HepG2 (cell line): ENCODE measurements at regions not wholly inside any gene's neighbourhood (a gene's known extent, or its start where the extent isn't known, plus 50 kb on each side); places are given as distances from the start of the nearest gene placed in this dataset.

ENCODE experiments used
- ATAC-seq: fragments of 200-7000 bp; cut with Tn5 transposase; 3 replicates; pipeline ENCODE4 v1.9.1; 2020; ENCODE audit warnings: mild to moderate bottlenecking, moderate library complexity
- BruUV-seq: library from RNA; stranded (reverse); fragments of 400-500 nt; replicated peaks from 2 replicates; lab custom pipeline; 2021; lab: Mats Ljungman, UMichigan
- CTCF ChIA-PET: fragments of 300-600 bp; formaldehyde crosslinking; extraction: SDS; loops from one replicate; lab custom pipeline; 2021; ENCODE audit warnings: low total read pairs, inconsistent platforms, low intra/inter-chr PET ratio; lab: Yijun Ruan, JAX
- POLR2A ChIA-PET: fragments of 350-600 bp; sonication (Branson Sonifier 250); formaldehyde crosslinking; loops from one replicate; lab custom pipeline; 2020; ENCODE audit warnings: antibody characterized with exemption, inconsistent platforms; lab: Yijun Ruan, JAX
- DNase-seq: peaks from one replicate; pipeline ENCODE4 v3.0.0-alpha.2; 2015; ENCODE audit warnings: low spot score
- FAIRE-seq: peaks from 3 replicates; lab custom pipeline; 2011; peaks lifted over from hg19 to GRCh38; lab: Jason Lieb, UNC
- H2AFZ ChIP-seq: one replicate; pipeline ENCODE4 v1.6.1; 2011; ENCODE audit warnings: low read length, inconsistent platforms
- H3K27ac ChIP-seq: fragments of 300-600 bp; 3 replicates; pipeline ENCODE4 v1.8.0; 2011; ENCODE audit warnings: mixed run types, mild to moderate bottlenecking, mixed read lengths, low read length, inconsistent platforms; ENCODE audit not compliant: insufficient read depth; ENCODE audit errors: extremely low read length
- H3K27me3 ChIP-seq, 2 experiments: fragments of 200-600 bp in 1 of 2; 2 replicates in 1 of 2; 3 replicates in 1 of 2; pipeline versions ENCODE4 v1.6.0 to v1.8.0; 2011; ENCODE audit warnings: low read length in 2 of 2, mild to moderate bottlenecking in 2 of 2, moderate library complexity in 2 of 2, inconsistent platforms in 1 of 2; ENCODE audit not compliant: insufficient read depth in 2 of 2, control insufficient read depth in 1 of 2
- H3K36me3 ChIP-seq, 2 experiments: fragments of 200-600 bp in 1 of 2; replicated peaks in 1 of 2; 2 replicates in 1 of 2; 3 replicates in 1 of 2; pipeline versions ENCODE4 v1.5.1 to v1.8.0; 2011; ENCODE audit warnings: low read length in 2 of 2, inconsistent platforms in 1 of 2; ENCODE audit not compliant: insufficient read depth in 2 of 2, control insufficient read depth in 1 of 2
- H3K4me1 ChIP-seq: 2 replicates; pipeline ENCODE4 v1.5.1; 2012; ENCODE audit warnings: low read length, inconsistent platforms; ENCODE audit not compliant: insufficient read depth
- H3K4me2 ChIP-seq: 2 replicates; pipeline ENCODE4 v1.6.0; 2011; ENCODE audit warnings: low read depth, low read length, inconsistent platforms
- H3K4me3 ChIP-seq, 3 experiments: fragments of 200-600 bp in 1 of 3; sonication (generic), shearing (Covaris generic) in 1 of 3; replicated peaks in 1 of 3; 2 replicates each; pipeline ENCODE4 v1.5.1; 2011 to 2016; ENCODE audit warnings: low read length in 3 of 3, inconsistent platforms in 2 of 3, low read depth in 2 of 3, mild to moderate bottlenecking in 2 of 3, control low read depth in 1 of 3, mixed read lengths in 1 of 3; ENCODE audit not compliant: insufficient read depth in 1 of 3
- H3K79me2 ChIP-seq: one replicate; pipeline ENCODE4 v1.6.1; 2011; ENCODE audit warnings: low read length, inconsistent platforms; ENCODE audit not compliant: insufficient read depth
- H3K9ac ChIP-seq: 2 replicates; pipeline ENCODE4 v1.6.0; 2011; ENCODE audit warnings: mild to moderate bottlenecking, low read depth, low read length, inconsistent platforms; ENCODE audit not compliant: insufficient read depth
- H3K9me3 ChIP-seq: 2 replicates; pipeline ENCODE4 v1.5.1; 2012; ENCODE audit warnings: mild to moderate bottlenecking, low read length
- H4K20me1 ChIP-seq: 2 replicates; pipeline ENCODE4 v1.6.0; 2011; ENCODE audit warnings: inconsistent platforms, mild to moderate bottlenecking, low read length, moderate library complexity; ENCODE audit not compliant: insufficient read depth
- FOXA3 ChIP-seq: IDR thresholded peaks from 2 replicates; pipeline ENCODE4 v1.6.1; 2016; ENCODE audit warnings: missing genetic modification reagents, missing compliant biosample characterization
- HNRNPH1 ChIP-seq: fragments of 200-400 bp; formaldehyde crosslinking; optimal IDR thresholded peaks from 2 replicates; pipeline ENCODE3; 2017; ENCODE audit warnings: mild to moderate bottlenecking, low read depth, low read length
- IKZF1 ChIP-seq: fragments of 450-650 bp; IDR thresholded peaks from 2 replicates; pipeline ENCODE4 v1.7.1; 2016
- MTF1 ChIP-seq: sonication (generic); formaldehyde crosslinking; IDR thresholded peaks from 2 replicates; pipeline ENCODE4 v1.5.0; 2020; ENCODE audit warnings: missing genetic modification reagents
- NFKB2 ChIP-seq: sonication (generic); formaldehyde crosslinking; IDR thresholded peaks from 2 replicates; pipeline ENCODE4 v1.4.0; 2020; ENCODE audit warnings: missing genetic modification reagents, borderline replicate concordance
- NR3C1 ChIP-seq: sonication (generic); formaldehyde crosslinking; IDR thresholded peaks from 2 replicates; pipeline ENCODE4 v1.4.0; 2020; ENCODE audit warnings: missing genetic modification reagents
- ZKSCAN5 ChIP-seq: sonication (generic); formaldehyde crosslinking; IDR thresholded peaks from 2 replicates; pipeline ENCODE4 v1.5.1; 2020; ENCODE audit warnings: mild to moderate bottlenecking, missing genetic modification reagents
- ZNF337 ChIP-seq: sonication (generic); formaldehyde crosslinking; IDR thresholded peaks from 2 replicates; pipeline ENCODE4 v1.5.1; 2020; ENCODE audit warnings: missing genetic modification reagents, low read depth, mild to moderate bottlenecking, borderline replicate concordance
- ZNF543 ChIP-seq: sonication (generic); formaldehyde crosslinking; IDR thresholded peaks from 2 replicates; pipeline ENCODE4 v1.4.0; 2020; ENCODE audit warnings: mild to moderate bottlenecking, missing genetic modification reagents
- ZNF563 ChIP-seq: sonication (generic); formaldehyde crosslinking; IDR thresholded peaks from 2 replicates; pipeline ENCODE4 v1.8.0; 2022; ENCODE audit warnings: mild to moderate bottlenecking, moderate library complexity, missing genetic modification reagents
- WGBS: methylation state at CpG from one replicate; pipeline ENCODE4 v1.1.6; 2017; ENCODE audit warnings: low lambda C conversion rate; 5-methylcytosine and 5-hydroxymethylcytosine counted together
- in situ Hi-C: cut with HindIII; loops from 2 replicates; pipeline ENCODE4 v1.10.0; 2017; ENCODE audit warnings: low pct_unique_long_range_greater_than_20kb; ENCODE audit not compliant: extremely low pct_ligation_motif_present
- intact Hi-C: fragments of 100-400 bp; cut with micrococcal nuclease; formaldehyde crosslinking; loops from one replicate; pipeline ENCODE4 v1.10.0; 2022; ENCODE audit not compliant: unreplicated experiment
- TF ChIP-seq, protein P1 (sequence below): sonication (generic); formaldehyde crosslinking; IDR thresholded peaks from 2 replicates; pipeline ENCODE4 v1.9.0; 2021; ENCODE audit warnings: missing genetic modification reagents, borderline replicate concordance
- TF ChIP-seq, protein P2 (sequence below): sonication (generic); formaldehyde crosslinking; IDR thresholded peaks from 2 replicates; pipeline ENCODE4 v1.5.0; 2020; ENCODE audit warnings: missing genetic modification reagents, mild to moderate bottlenecking, borderline replicate concordance
- TF ChIP-seq, protein P3 (sequence below): sonication (generic); formaldehyde crosslinking; IDR thresholded peaks from 2 replicates; pipeline ENCODE4 v1.5.1; 2020; ENCODE audit warnings: missing genetic modification reagents, mild to moderate bottlenecking, borderline replicate concordance
- TF ChIP-seq, protein P4 (sequence below): sonication (generic); formaldehyde crosslinking; IDR thresholded peaks from 2 replicates; pipeline ENCODE4 v1.8.0; 2022; ENCODE audit warnings: low read depth, missing genetic modification reagents
- TF ChIP-seq, protein P5 (sequence below): sonication (generic); formaldehyde crosslinking; IDR thresholded peaks from 2 replicates; pipeline ENCODE4 v1.8.1; 2022; ENCODE audit warnings: mild to moderate bottlenecking, missing genetic modification reagents

DNA sequence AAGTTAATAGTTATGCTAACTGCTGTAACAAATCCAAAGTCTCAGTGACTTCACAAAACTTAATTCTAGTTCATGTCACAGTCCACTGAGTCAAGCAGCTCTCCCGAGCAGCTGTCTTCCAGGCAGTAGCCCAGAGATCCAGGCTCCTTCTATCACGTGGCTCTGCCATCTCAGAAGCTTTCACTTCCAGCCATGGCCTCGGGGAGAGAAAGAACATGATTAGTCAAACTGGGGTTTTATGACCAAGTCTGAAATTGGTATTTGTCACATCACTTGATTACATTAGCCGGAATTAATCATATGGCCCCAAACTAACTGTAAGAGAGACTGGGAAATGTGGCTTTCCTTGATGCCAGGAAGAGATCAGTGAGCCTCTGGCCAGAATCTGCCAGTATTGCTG lies 70.2 kb upstream of the DGKG start (continued):
- TF ChIP-seq HNRNPH1 (no peak), ZNF337 (CRISPR knock-in tag) (no peak), ZKSCAN5 (CRISPR knock-in tag) (no peak), NR3C1 (CRISPR knock-in tag) (no peak)
- TF ChIP-seq, protein P1, sequence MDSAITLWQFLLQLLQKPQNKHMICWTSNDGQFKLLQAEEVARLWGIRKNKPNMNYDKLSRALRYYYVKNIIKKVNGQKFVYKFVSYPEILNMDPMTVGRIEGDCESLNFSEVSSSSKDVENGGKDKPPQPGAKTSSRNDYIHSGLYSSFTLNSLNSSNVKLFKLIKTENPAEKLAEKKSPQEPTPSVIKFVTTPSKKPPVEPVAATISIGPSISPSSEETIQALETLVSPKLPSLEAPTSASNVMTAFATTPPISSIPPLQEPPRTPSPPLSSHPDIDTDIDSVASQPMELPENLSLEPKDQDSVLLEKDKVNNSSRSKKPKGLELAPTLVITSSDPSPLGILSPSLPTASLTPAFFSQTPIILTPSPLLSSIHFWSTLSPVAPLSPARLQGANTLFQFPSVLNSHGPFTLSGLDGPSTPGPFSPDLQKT (CRISPR knock-in tag) = no peak
- TF ChIP-seq, protein P2, sequence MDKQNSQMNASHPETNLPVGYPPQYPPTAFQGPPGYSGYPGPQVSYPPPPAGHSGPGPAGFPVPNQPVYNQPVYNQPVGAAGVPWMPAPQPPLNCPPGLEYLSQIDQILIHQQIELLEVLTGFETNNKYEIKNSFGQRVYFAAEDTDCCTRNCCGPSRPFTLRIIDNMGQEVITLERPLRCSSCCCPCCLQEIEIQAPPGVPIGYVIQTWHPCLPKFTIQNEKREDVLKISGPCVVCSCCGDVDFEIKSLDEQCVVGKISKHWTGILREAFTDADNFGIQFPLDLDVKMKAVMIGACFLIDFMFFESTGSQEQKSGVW (CRISPR knock-in tag) = no peak
- TF ChIP-seq, protein P3, sequence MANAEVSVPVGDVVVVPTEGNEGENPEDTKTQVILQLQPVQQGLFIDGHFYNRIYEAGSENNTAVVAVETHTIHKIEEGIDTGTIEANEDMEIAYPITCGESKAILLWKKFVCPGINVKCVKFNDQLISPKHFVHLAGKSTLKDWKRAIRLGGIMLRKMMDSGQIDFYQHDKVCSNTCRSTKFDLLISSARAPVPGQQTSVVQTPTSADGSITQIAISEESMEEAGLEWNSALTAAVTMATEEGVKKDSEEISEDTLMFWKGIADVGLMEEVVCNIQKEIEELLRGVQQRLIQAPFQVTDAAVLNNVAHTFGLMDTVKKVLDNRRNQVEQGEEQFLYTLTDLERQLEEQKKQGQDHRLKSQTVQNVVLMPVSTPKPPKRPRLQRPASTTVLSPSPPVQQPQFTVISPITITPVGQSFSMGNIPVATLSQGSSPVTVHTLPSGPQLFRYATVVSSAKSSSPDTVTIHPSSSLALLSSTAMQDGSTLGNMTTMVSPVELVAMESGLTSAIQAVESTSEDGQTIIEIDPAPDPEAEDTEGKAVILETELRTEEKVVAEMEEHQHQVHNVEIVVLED (CRISPR knock-in tag) = no peak
- TF ChIP-seq, all 625 proteins: peak for 0

DNA sequence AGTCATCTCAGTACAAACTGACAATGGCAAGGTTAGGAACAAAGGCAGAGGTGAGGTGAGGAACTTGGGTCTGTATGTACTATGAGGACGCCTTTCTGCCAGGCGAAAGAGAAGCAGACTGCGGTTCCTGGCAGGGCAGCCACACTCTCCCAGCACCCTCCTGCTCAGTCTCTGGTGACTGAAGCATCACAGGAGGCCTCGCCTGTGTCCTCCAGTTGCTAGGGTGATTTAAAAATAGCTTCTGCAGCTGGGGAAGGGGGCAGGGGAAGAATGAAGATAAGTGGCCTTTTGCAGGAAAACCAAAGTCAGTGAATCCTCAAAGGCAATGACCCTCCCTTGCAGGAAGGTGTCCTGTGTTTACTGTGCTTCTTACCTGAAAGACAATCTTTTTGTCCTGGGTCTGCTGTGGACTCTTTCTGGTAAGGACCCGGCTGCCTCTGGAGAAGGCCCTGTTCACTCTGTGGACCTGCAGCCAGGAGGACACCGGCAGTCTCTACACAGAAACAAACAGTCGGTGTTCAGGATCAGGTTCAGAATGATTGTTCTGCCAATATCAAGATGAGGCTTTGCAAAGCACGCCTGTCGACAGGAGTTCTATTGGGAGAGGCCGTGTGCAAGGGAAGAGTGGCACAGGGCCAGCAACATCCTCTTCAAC lies 65.7 kb upstream of the DGKG start:
- H3K9me3 ChIP-seq = no peaks in the 10 kb centered on the region
- ChIA-PET CTCF (no interaction called here), POLR2A (no interaction called here)
- ATAC-seq (no peak), FAIRE-seq (no peak), DNase-seq (no peak)
- in situ Hi-C loops (no loop called here), intact Hi-C loops (no loop called here)
- BruUV-seq = no TSS peak
- H4K20me1 ChIP-seq = no peaks in the 10 kb centered on the region
- 35% methylated on average over 10 of the region's 10 CpGs for WGBS
- no peaks in the 10 kb centered on the region; a peak in 3 of 5 replicates for H3K27me3 ChIP-seq
- H3K79me2 ChIP-seq = no peaks in the 10 kb centered on the region
- H3K36me3 ChIP-seq = no peaks in the 10 kb centered on the region
- H3K4me3 ChIP-seq = no peak overlapping the region
- no peak overlapping the region for H3K4me2 ChIP-seq
- H2AFZ ChIP-seq = no peak overlapping the region
- H3K9ac ChIP-seq = no peak overlapping the region
- H3K4me1 ChIP-seq = no peaks in the 10 kb centered on the region
- H3K27ac ChIP-seq = no peak overlapping the region
- TF ChIP-seq NFKB2 (CRISPR knock-in tag) = no peak
- TF ChIP-seq, protein P4, sequence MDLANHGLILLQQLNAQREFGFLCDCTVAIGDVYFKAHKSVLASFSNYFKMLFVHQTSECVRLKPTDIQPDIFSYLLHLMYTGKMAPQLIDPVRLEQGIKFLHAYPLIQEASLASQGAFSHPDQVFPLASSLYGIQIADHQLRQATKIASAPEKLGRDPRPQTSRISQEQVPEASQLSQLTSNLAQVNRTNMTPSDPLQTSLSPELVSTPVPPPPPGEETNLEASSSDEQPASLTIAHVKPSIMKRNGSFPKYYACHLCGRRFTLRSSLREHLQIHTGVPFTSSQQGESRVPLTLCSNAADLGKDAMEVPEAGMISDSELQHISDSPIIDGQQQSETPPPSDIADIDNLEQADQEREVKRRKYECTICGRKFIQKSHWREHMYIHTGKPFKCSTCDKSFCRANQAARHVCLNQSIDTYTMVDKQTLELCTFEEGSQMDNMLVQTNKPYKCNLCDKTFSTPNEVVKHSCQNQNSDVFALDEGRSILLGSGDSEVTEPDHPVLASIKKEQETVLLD (CRISPR knock-in tag) = no peak
- no peak for TF ChIP-seq MTF1
- no peak for TF ChIP-seq ZNF563
- TF ChIP-seq, protein P5, sequence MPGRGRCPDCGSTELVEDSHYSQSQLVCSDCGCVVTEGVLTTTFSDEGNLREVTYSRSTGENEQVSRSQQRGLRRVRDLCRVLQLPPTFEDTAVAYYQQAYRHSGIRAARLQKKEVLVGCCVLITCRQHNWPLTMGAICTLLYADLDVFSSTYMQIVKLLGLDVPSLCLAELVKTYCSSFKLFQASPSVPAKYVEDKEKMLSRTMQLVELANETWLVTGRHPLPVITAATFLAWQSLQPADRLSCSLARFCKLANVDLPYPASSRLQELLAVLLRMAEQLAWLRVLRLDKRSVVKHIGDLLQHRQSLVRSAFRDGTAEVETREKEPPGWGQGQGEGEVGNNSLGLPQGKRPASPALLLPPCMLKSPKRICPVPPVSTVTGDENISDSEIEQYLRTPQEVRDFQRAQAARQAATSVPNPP (CRISPR knock-in tag) = no peak
- TF ChIP-seq IKZF1 = no peak
- no peak for TF ChIP-seq FOXA3 (CRISPR knock-in tag)
- no peak for TF ChIP-seq ZNF543 (CRISPR knock-in tag)
